Glomerular visceral epithelial cell (primary cell): ENCODE measurements at regions not wholly inside any gene's neighbourhood (a gene's known extent, or its start where the extent isn't known, plus 50 kb on each side); places are given as distances from the start of the nearest gene placed in this dataset.
"Not testable (repeated sequence)": the region's sequence is repeated elsewhere in the genome, so short reads cannot be mapped to it uniquely, and the experiment has no call there.

Experiments
- DNase-seq: peaks from one replicate; pipeline ENCODE4 v3.0.0-alpha.2; 2016; ENCODE audit errors: extremely low spot score

DNA sequence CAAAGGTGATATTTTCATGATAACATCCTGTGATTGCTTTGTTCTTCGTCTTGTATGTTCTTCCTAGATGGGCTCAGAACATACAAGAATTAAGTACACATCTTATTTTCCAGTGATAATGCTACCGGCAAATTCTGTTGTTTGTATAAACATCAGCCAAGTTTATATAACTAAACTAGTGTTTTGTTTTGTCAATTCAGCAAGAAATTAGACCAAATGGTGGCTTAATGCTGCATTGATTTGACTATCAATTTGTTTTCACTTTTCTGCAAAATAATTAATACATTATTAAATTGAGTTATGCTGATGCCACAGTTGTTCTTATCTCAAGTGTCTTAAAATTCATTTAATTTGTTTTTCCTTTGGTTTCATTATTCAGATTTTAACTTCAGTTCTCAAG, 177.7 kb downstream of the OR4F29 start:
- DNase-seq = not testable (repeated sequence)

DNA sequence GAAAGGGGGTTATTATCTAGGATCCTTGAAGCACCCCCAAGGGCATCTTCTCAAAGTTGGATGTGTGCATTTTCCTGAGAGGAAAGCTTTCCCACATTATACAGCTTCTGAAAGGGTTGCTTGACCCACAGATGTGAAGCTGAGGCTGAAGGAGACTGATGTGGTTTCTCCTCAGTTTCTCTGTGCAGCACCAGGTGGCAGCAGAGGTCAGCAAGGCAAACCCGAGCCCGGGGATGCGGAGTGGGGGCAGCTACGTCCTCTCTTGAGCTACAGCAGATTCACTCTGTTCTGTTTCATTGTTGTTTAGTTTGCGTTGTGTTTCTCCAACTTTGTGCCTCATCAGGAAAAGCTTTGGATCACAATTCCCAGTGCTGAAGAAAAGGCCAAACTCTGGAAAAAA, 183.7 kb downstream of the OR4F29 start:
- peak; percentile 54 for DNase-seq
